Keratinocyte (primary cell): ENCODE measurements at regions not wholly inside any gene's neighbourhood (a gene's known extent, or its start where the extent isn't known, plus 50 kb on each side); places are given as distances from the start of the nearest gene placed in this dataset.

Experiments
- DNase-seq: peaks from one replicate; pipeline ENCODE4 v3.0.0-alpha.2; 2011; ENCODE audit warnings: low read depth, missing footprints, low spot score
- FAIRE-seq: peaks from 2 replicates; lab custom pipeline; 2011; peaks lifted over from hg19 to GRCh38; lab: Jason Lieb, UNC
- H2AFZ ChIP-seq: 2 replicates; pipeline ENCODE4 v1.6.0; 2012; ENCODE audit warnings: low read length, control low read depth, inconsistent platforms; ENCODE audit not compliant: control insufficient read depth
- H3K27ac ChIP-seq: 2 replicates; pipeline ENCODE4 v1.5.1; 2011; ENCODE audit warnings: low read length; ENCODE audit not compliant: control insufficient read depth, insufficient read depth
- H3K27me3 ChIP-seq: 3 replicates; pipeline ENCODE4 v1.6.0; 2011; ENCODE audit warnings: low read length; ENCODE audit not compliant: control insufficient read depth, insufficient read depth; ENCODE audit errors: extremely low read depth
- H3K36me3 ChIP-seq, 2 experiments: 2 replicates in 1 of 2; 3 replicates in 1 of 2; pipeline ENCODE4 v1.5.1; 2011; ENCODE audit warnings: low read length in 2 of 2, mild to moderate bottlenecking in 1 of 2; ENCODE audit not compliant: control insufficient read depth in 2 of 2, insufficient read depth in 2 of 2; ENCODE audit errors: extremely low read depth in 1 of 2
- H3K4me1 ChIP-seq: 3 replicates; pipeline ENCODE4 v1.5.1; 2011; ENCODE audit warnings: low read length; ENCODE audit not compliant: control insufficient read depth, insufficient read depth; ENCODE audit errors: extremely low read depth
- H3K4me2 ChIP-seq: 3 replicates; pipeline ENCODE4 v1.6.0; 2011; ENCODE audit warnings: low read depth, low read length; ENCODE audit not compliant: control insufficient read depth, insufficient read depth; ENCODE audit errors: extremely low read depth
- H3K4me3 ChIP-seq, 3 experiments: fragments of 200-600 bp in 1 of 3; sonication (generic) in 1 of 3; 2 replicates in 2 of 3; 3 replicates in 1 of 3; pipeline ENCODE4 v1.5.1; 2011 to 2016; ENCODE audit warnings: low read length in 3 of 3, mild to moderate bottlenecking in 3 of 3, control low read depth in 2 of 3, inconsistent platforms in 1 of 3, low read depth in 1 of 3, mixed read lengths in 1 of 3, mixed run types in 1 of 3, moderate library complexity in 1 of 3; ENCODE audit not compliant: control insufficient read depth in 2 of 3, insufficient read depth in 2 of 3; ENCODE audit errors: extremely low read depth in 1 of 3
- H3K79me2 ChIP-seq: 2 replicates; pipeline ENCODE4 v1.6.0; 2012; ENCODE audit warnings: low read length; ENCODE audit not compliant: control insufficient read depth, insufficient read depth
- H3K9ac ChIP-seq: 3 replicates; pipeline ENCODE4 v1.6.0; 2011; ENCODE audit warnings: low read length; ENCODE audit not compliant: control insufficient read depth, insufficient read depth; ENCODE audit errors: extremely low read depth
- H3K9me1 ChIP-seq: 3 replicates; pipeline ENCODE4 v1.6.0; 2011; ENCODE audit warnings: low read length; ENCODE audit not compliant: control insufficient read depth, insufficient read depth; ENCODE audit errors: extremely low read depth
- H3K9me3 ChIP-seq: 2 replicates; pipeline ENCODE4 v1.5.1; 2012; ENCODE audit warnings: low read depth, low read length; ENCODE audit not compliant: control insufficient read depth
- H4K20me1 ChIP-seq: 3 replicates; pipeline ENCODE4 v1.6.0; 2011; ENCODE audit warnings: low read length; ENCODE audit not compliant: control insufficient read depth, insufficient read depth; ENCODE audit errors: extremely low read depth
- CTCF ChIP-seq, 3 experiments: IDR thresholded peaks in 1 of 3; conservative IDR thresholded peaks in 1 of 3; optimal IDR thresholded peaks in 1 of 3; 2 replicates in 2 of 3; 3 replicates in 1 of 3; pipeline versions ENCODE3 to v1.5.1; 2011; ENCODE audit warnings: low read length in 3 of 3, mild to moderate bottlenecking in 3 of 3, moderate library complexity in 2 of 3, control low read depth in 1 of 3, inconsistent platforms in 1 of 3; ENCODE audit not compliant: insufficient read depth in 2 of 3; ENCODE audit errors: extremely low read depth in 1 of 3
- EZH2 ChIP-seq: IDR thresholded peaks from one replicate; pipeline ENCODE4 v1.6.1; 2012; ENCODE audit warnings: inconsistent platforms, mild to moderate bottlenecking, low read length, moderate library complexity
- dilution Hi-C: fragments of 300-500 bp; cut with MboI; formaldehyde crosslinking; loops from one replicate; pipeline ENCODE4 v1.7.0; 2020; ENCODE audit warnings: low sequenced_read_pairs; ENCODE audit not compliant: extremely low pct_ligation_motif_present

- Histone ChIP-seq H3K27ac (no peak overlapping the region), H3K4me3 (no peak overlapping the region), H3K4me1 (no peaks in the 10 kb centered on the region), H2AFZ (no peak overlapping the region), H4K20me1 (no peaks in the 10 kb centered on the region), H3K9me1 (no peaks in the 10 kb centered on the region), H3K9me3 (no peaks in the 10 kb centered on the region), H3K4me2 (no peak overlapping the region), H3K9ac (no peak overlapping the region), H3K36me3 (no peaks in the 10 kb centered on the region), H3K79me2 (no peaks in the 10 kb centered on the region), H3K27me3 (no peaks in the 10 kb centered on the region)
- TF ChIP-seq CTCF (optimal IDR thresholded peaks at IDR 0.05 in 1 of 3, IDR thresholded peaks at IDR 0.05 in 1 of 3, conservative IDR thresholded peaks at IDR 0.05 in 1 of 3; ENCODE audit: extremely low read depth in 1 of 3, insufficient read depth in 2 of 3, low read length in 3 of 3) (no peak), EZH2 (no peak)
- FAIRE-seq (no peak), DNase-seq (no peak)
- dilution Hi-C loops, result no loop called here
Measured at GRCh38 chr2:7595206-7595605, 678.0 kb downstream of the RNF144A start.

GRCh38 chr2:7598402-7598801 is 681.2 kb downstream of the RNF144A start:
- H2AFZ ChIP-seq, result no peak overlapping the region
- H3K4me2 ChIP-seq, result no peak overlapping the region
- no peaks in the 10 kb centered on the region for H3K4me1 ChIP-seq
- H3K36me3 ChIP-seq, result no peaks in the 10 kb centered on the region
- H3K79me2 ChIP-seq, result no peaks in the 10 kb centered on the region
- TF ChIP-seq EZH2, result no peak
- no peak for TF ChIP-seq CTCF (optimal IDR thresholded peaks at IDR 0.05 in 1 of 3, IDR thresholded peaks at IDR 0.05 in 1 of 3, conservative IDR thresholded peaks at IDR 0.05 in 1 of 3; ENCODE audit: extremely low read depth in 1 of 3, insufficient read depth in 2 of 3, low read length in 3 of 3)
- H4K20me1 ChIP-seq, result no peaks in the 10 kb centered on the region
- no peaks in the 10 kb centered on the region for H3K9me3 ChIP-seq
- dilution Hi-C loops, result no loop called here
- FAIRE-seq (no peak), DNase-seq (no peak)
- H3K27ac ChIP-seq, result no peak overlapping the region
- no peaks in the 10 kb centered on the region for H3K27me3 ChIP-seq
- H3K4me3 ChIP-seq, result no peak overlapping the region
- H3K9me1 ChIP-seq, result no peaks in the 10 kb centered on the region
- H3K9ac ChIP-seq, result no peak overlapping the region
